Esophagus mucosa (tissue), 1 donor: ENCODE measurements at regions not wholly inside any gene's neighbourhood (a gene's known extent, or its start where the extent isn't known, plus 50 kb on each side); places are given as distances from the start of the nearest gene placed in this dataset.

ENCODE experiments used
- ATAC-seq: fragments of 200-7000 bp; cut with Tn5 transposase; one replicate; pipeline ENCODE4 v1.9.1; 2020
- donor health status: DM: yes; HTN: yes; CAD: no.

GRCh38 chr5:117889596-117889995 lies 1098.8 kb downstream of the DTWD2 start:
- no peak for ATAC-seq

GRCh38 chr5:117888688-117889087 lies 1099.7 kb downstream of the DTWD2 start:
- no peak for ATAC-seq

- ATAC-seq = no peak
Observed at GRCh38 chr5:117881426-117882230, 1106.7 kb downstream of the DTWD2 start.

GRCh38 chr5:117880932-117881331 lies 1107.4 kb downstream of the DTWD2 start:
- ATAC-seq = no peak

GRCh38 chr5:117877731-117878130 lies 1110.6 kb downstream of the DTWD2 start:
- ATAC-seq = no peak

- ATAC-seq = no peak
Observed at GRCh38 chr5:117872798-117873368, 1115.5 kb downstream of the DTWD2 start.

GRCh38 chr5:117869596-117869995 lies 1118.8 kb downstream of the DTWD2 start:
- ATAC-seq = no peak

- ATAC-seq = no peak
Observed at GRCh38 chr5:117863586-117864296, 1124.6 kb downstream of the DTWD2 start.

- ATAC-seq = no peak
Observed at GRCh38 chr5:117860550-117860949, 1127.8 kb downstream of the DTWD2 start.

- ATAC-seq = no peak
Observed at GRCh38 chr5:117859176-117859575, 1129.2 kb downstream of the DTWD2 start.

GRCh38 chr5:117856713-117857112 lies 1131.6 kb downstream of the DTWD2 start:
- ATAC-seq = no peak

GRCh38 chr5:117837786-117838185 lies 1150.6 kb downstream of the DTWD2 start:
- ATAC-seq = no peak

GRCh38 chr5:117833691-117834090 lies 1154.7 kb downstream of the DTWD2 start:
- ATAC-seq = no peak

GRCh38 chr5:117829646-117830045 lies 1158.7 kb downstream of the DTWD2 start:
- ATAC-seq = no peak

GRCh38 chr5:117813850-117814249 lies 1174.5 kb downstream of the DTWD2 start:
- no peak for ATAC-seq

- ATAC-seq = no peak
Observed at GRCh38 chr5:117812861-117813260, 1175.5 kb downstream of the DTWD2 start.

GRCh38 chr5:117809251-117809650 lies 1179.1 kb downstream of the DTWD2 start:
- no peak for ATAC-seq

- ATAC-seq = no peak
Observed at GRCh38 chr5:117805058-117805457, 1183.3 kb downstream of the DTWD2 start.

GRCh38 chr5:117803533-117803932 lies 1184.8 kb downstream of the DTWD2 start:
- no peak for ATAC-seq

GRCh38 chr5:117801583-117801982 lies 1186.8 kb downstream of the DTWD2 start:
- ATAC-seq = no peak

GRCh38 chr5:117800261-117800660 lies 1188.1 kb downstream of the DTWD2 start:
- ATAC-seq = no peak

- no peak for ATAC-seq
Observed at GRCh38 chr5:117794847-117795246, 1193.5 kb downstream of the DTWD2 start.

- no peak for ATAC-seq
Observed at GRCh38 chr5:117793963-117794362, 1194.4 kb downstream of the DTWD2 start.

- ATAC-seq = no peak
Observed at GRCh38 chr5:117792476-117792875, 1195.9 kb downstream of the DTWD2 start.
